H1 (cell line): ENCODE measurements at regions not wholly inside any gene's neighbourhood (a gene's known extent, or its start where the extent isn't known, plus 50 kb on each side); places are given as distances from the start of the nearest gene placed in this dataset.

Experiments used
- CEBPB ChIP-seq: IDR thresholded peaks from 2 replicates; pipeline ENCODE4 v1.6.1; 2012; ENCODE audit warnings: low read depth, low read length
- CTCF ChIP-seq, 3 experiments: IDR thresholded peaks; 1 replicate in 2 of 3; 2 replicates in 1 of 3; pipeline versions ENCODE4 v1.5.1 to v1.6.1; 2011; ENCODE audit warnings: low read length in 3 of 3, mild to moderate bottlenecking in 3 of 3, inconsistent platforms in 2 of 3, low read depth in 1 of 3, moderate library complexity in 1 of 3; ENCODE audit not compliant: insufficient read depth in 1 of 3; ENCODE audit errors: control extremely low read depth in 1 of 3
- EZH2 ChIP-seq: fragments of 200-600 bp; sonication (generic); IDR thresholded peaks from 2 replicates; pipeline ENCODE4 v1.7.1; 2012; ENCODE audit warnings: low read depth, mild to moderate bottlenecking, moderate library complexity, low read length, inconsistent platforms; ENCODE audit not compliant: severe bottlenecking
- JUN ChIP-seq: IDR thresholded peaks from 2 replicates; pipeline ENCODE4 v1.6.1; 2011; ENCODE audit warnings: low read depth, mild to moderate bottlenecking, improper control_type of control experiment, low read length
- JUND ChIP-seq: IDR thresholded peaks from 2 replicates; pipeline ENCODE4 v1.6.1; 2011; ENCODE audit warnings: mild to moderate bottlenecking, improper control_type of control experiment, low read length
- MAFK ChIP-seq: IDR thresholded peaks from 2 replicates; pipeline ENCODE4 v1.6.1; 2012; ENCODE audit warnings: low read depth, mild to moderate bottlenecking, improper control_type of control experiment, low read length
- POLR2AphosphoS5 ChIP-seq: IDR thresholded peaks from 2 replicates; pipeline ENCODE4 v1.6.1; 2011; ENCODE audit warnings: low read depth, low read length
- SP1 ChIP-seq: IDR thresholded peaks from 2 replicates; pipeline ENCODE4 v1.6.1; 2011; ENCODE audit warnings: low read depth, low read length
- SP2 ChIP-seq: IDR thresholded peaks from 2 replicates; pipeline ENCODE4 v1.6.1; 2012; ENCODE audit warnings: mild to moderate bottlenecking, low read length, inconsistent platforms
- ZNF274 ChIP-seq: IDR thresholded peaks from 2 replicates; pipeline ENCODE4 v1.7.0; 2012; ENCODE audit warnings: low read length, borderline replicate concordance; ENCODE audit errors: extremely low read depth

GRCh38 chr4:132427125-132427524 lies 722.0 kb upstream of the PCDH10 start:
- TF ChIP-seq EZH2: no peak
- no peak for TF ChIP-seq CTCF (IDR thresholded peaks at IDR 0.05; ENCODE audit: control extremely low read depth in 1 of 3, insufficient read depth in 1 of 3, low read depth in 1 of 3, low read length in 3 of 3)
- TF ChIP-seq MAFK: no peak
- TF ChIP-seq CEBPB: no peak
- no peak for TF ChIP-seq ZNF274
- no peak for TF ChIP-seq POLR2AphosphoS5
- no peak for TF ChIP-seq JUN
- no peak for TF ChIP-seq JUND
- TF ChIP-seq SP2: no peak
- TF ChIP-seq SP1: no peak
